CD4-positive, alpha-beta T cell (primary cell): ENCODE measurements at regions not wholly inside any gene's neighbourhood (a gene's known extent, or its start where the extent isn't known, plus 50 kb on each side); places are given as distances from the start of the nearest gene placed in this dataset.

Source experiments
- ATAC-seq: fragments of 200-7000 bp; cut with Tn5 transposase; one replicate; pipeline ENCODE4 v1.10.0; 2022; ENCODE audit warnings: mild to moderate bottlenecking; ENCODE audit not compliant: poor library complexity
- CTCF ChIA-PET: fragments of 350-600 bp; sonication (Branson Sonifier 250); formaldehyde crosslinking; loops from one replicate; lab custom pipeline; 2021; ENCODE audit warnings: antibody characterized with exemption, inconsistent platforms; lab: Charles Lee
- POLR2A ChIA-PET: fragments of 350-600 bp; sonication (Branson Sonifier 250); formaldehyde crosslinking; loops from one replicate; lab custom pipeline; 2021; ENCODE audit warnings: antibody characterized with exemption, inconsistent platforms; lab: Charles Lee
- DNase-seq, 14 experiments: peaks; one replicate each; pipeline ENCODE4 v3.0.0-alpha.2; 2013 to 2020; ENCODE audit warnings: mixed read lengths in 2 of 14
- H3K27ac ChIP-seq, 2 donors: one replicate each; pipeline versions ENCODE4 v1.5.1 to v1.7.0; 2013; ENCODE audit warnings: low read length in 2 of 2, low read depth in 1 of 2, mild to moderate bottlenecking in 1 of 2
- H3K27me3 ChIP-seq, 2 experiments: 1 replicate in 1 of 2; 2 replicates in 1 of 2; pipeline versions ENCODE4 v1.6.1 to v1.7.0; 2013; ENCODE audit warnings: low read length in 2 of 2, control low read depth in 1 of 2, mild to moderate bottlenecking in 1 of 2, moderate library complexity in 1 of 2; ENCODE audit not compliant: insufficient read depth in 2 of 2, control insufficient read depth in 1 of 2
- H3K36me3 ChIP-seq: one replicate; pipeline ENCODE4 v1.6.1; 2013; ENCODE audit warnings: low read length, control low read depth; ENCODE audit not compliant: insufficient read depth
- H3K4me1 ChIP-seq: one replicate; pipeline ENCODE4 v1.6.1; 2013; ENCODE audit warnings: low read length, control low read depth; ENCODE audit not compliant: insufficient read depth
- H3K4me3 ChIP-seq: one replicate; pipeline ENCODE4 v1.5.1; 2013; ENCODE audit warnings: mild to moderate bottlenecking, low read length, moderate library complexity
- H3K9me3 ChIP-seq, 2 experiments: 1 replicate in 1 of 2; 2 replicates in 1 of 2; pipeline versions ENCODE4 v1.6.1 to v1.7.0; 2013; ENCODE audit warnings: low read length in 2 of 2, mild to moderate bottlenecking in 2 of 2, control low read depth in 1 of 2, moderate library complexity in 1 of 2; ENCODE audit not compliant: control insufficient read depth in 1 of 2, insufficient read depth in 1 of 2
- H3K27ac Mint-ChIP-seq: one replicate; pipeline ENCODE4 v1.8.0; 2020; ENCODE audit warnings: mixed read lengths
- H3K27me3 Mint-ChIP-seq: one replicate; pipeline ENCODE4 v1.8.0; 2021; ENCODE audit warnings: mixed read lengths
- H3K36me3 Mint-ChIP-seq: one replicate; pipeline ENCODE4 v1.8.0; 2021; ENCODE audit warnings: low read depth, mixed read lengths
- H3K4me1 Mint-ChIP-seq: one replicate; pipeline ENCODE4 v1.8.0; 2021; ENCODE audit warnings: low read depth, mixed read lengths
- H3K4me3 Mint-ChIP-seq: one replicate; pipeline ENCODE4 v1.8.0; 2020; ENCODE audit warnings: mild to moderate bottlenecking, mixed read lengths
- H3K9me3 Mint-ChIP-seq: one replicate; pipeline ENCODE4 v1.8.0; 2020; ENCODE audit warnings: mixed read lengths
- CTCF ChIP-seq: fragments of 200-600 bp; IDR thresholded peaks from one replicate; pipeline ENCODE4 v1.8.0; 2022; ENCODE audit warnings: antibody characterized with exemption, mild to moderate bottlenecking
- intact Hi-C, 2 experiments: fragments of 100-400 bp; cut with DNase I in 1 of 2; cut with micrococcal nuclease in 1 of 2; formaldehyde crosslinking; loops; one replicate each; pipeline versions ENCODE4 v1.15.1 to v1.9.0; 2023 to 2025; cut with DNase I, micrococcal nuclease

- POLR2A ChIA-PET = no interaction called here
- Mint-ChIP-seq H3K4me3 (no peak overlapping the region), H3K27me3 (no peaks in the 10 kb centered on the region), H3K27ac (no peak overlapping the region), H3K36me3 (no peaks in the 10 kb centered on the region), H3K4me1 (no peaks in the 10 kb centered on the region), H3K9me3 (peaks cover 13% of the 10 kb centered on the region)
- intact Hi-C loops = no loop called here
- CTCF ChIA-PET = no interaction called here
- TF ChIP-seq CTCF = no peak
- ATAC-seq (no peak), DNase-seq (no peak)
- H3K27me3 ChIP-seq = no peaks in the 10 kb centered on the region
- H3K4me3 ChIP-seq = no peak overlapping the region
- no peaks in the 10 kb centered on the region for H3K4me1 ChIP-seq
- H3K9me3 ChIP-seq = peaks cover 0 to 4% of the 10 kb centered on the region in 2 experiments
- H3K36me3 ChIP-seq = no peaks in the 10 kb centered on the region
- no peak overlapping the region for H3K27ac ChIP-seq
Measured at GRCh38 chr14:79924551-79924950, 286.8 kb downstream of the DIO2 start.

- Mint-ChIP-seq H3K27ac (no peak overlapping the region), H3K27me3 (no peaks in the 10 kb centered on the region), H3K4me3 (no peak overlapping the region), H3K4me1 (no peaks in the 10 kb centered on the region), H3K36me3 (no peaks in the 10 kb centered on the region), H3K9me3 (peaks cover 17% of the 10 kb centered on the region)
- TF ChIP-seq CTCF = no peak
- DNase-seq (no peak), ATAC-seq (no peak)
- no peaks in the 10 kb centered on the region for H3K4me1 ChIP-seq
- H3K27me3 ChIP-seq = no peaks in the 10 kb centered on the region
- ChIA-PET CTCF (no interaction called here), POLR2A (no interaction called here)
- no peaks in the 10 kb centered on the region for H3K36me3 ChIP-seq
- H3K4me3 ChIP-seq = no peak overlapping the region
- intact Hi-C loops = no loop called here
- H3K9me3 ChIP-seq = peaks cover 4 to 7% of the 10 kb centered on the region in 2 experiments
- H3K27ac ChIP-seq = no peak overlapping the region
Measured at GRCh38 chr14:79920180-79920692, 291.1 kb downstream of the DIO2 start.
